AG04450 (cell line): ENCODE measurements at regions not wholly inside any gene's neighbourhood (a gene's known extent, or its start where the extent isn't known, plus 50 kb on each side); places are given as distances from the start of the nearest gene placed in this dataset.

Experiments used
- CTCF ChIA-PET: fragments of 300-600, 350-600 bp; formaldehyde crosslinking; extraction: SDS; loops from one replicate; lab custom pipeline; 2022; ENCODE audit warnings: antibody characterized with exemption, inconsistent platforms; lab: Charles Lee
- POLR2A ChIA-PET: fragments of 350-600 bp; formaldehyde crosslinking; extraction: SDS; loops from one replicate; lab custom pipeline; 2021; ENCODE audit warnings: antibody characterized with exemption, inconsistent platforms; lab: Yijun Ruan, JAX
- DNase-seq: peaks from one replicate; pipeline ENCODE4 v3.0.0-alpha.2; 2011; ENCODE audit warnings: low read depth, low spot score
- H3K27ac ChIP-seq: one replicate; pipeline ENCODE4 v1.5.1; 2012; ENCODE audit warnings: low read depth, low read length, control low read depth
- H3K27me3 ChIP-seq: one replicate; pipeline ENCODE4 v1.6.0; 2012; ENCODE audit warnings: low read length; ENCODE audit not compliant: control insufficient read depth, insufficient read depth
- H3K4me3 ChIP-seq: 2 replicates; pipeline ENCODE4 v1.5.1; 2011; ENCODE audit warnings: mild to moderate bottlenecking, low read depth, low read length, control low read depth
- H3K9me3 ChIP-seq: 2 replicates; pipeline ENCODE4 v1.5.1; 2012; ENCODE audit warnings: low read length; ENCODE audit not compliant: control insufficient read depth, insufficient read depth
- TF ChIP-seq, protein P1 (sequence below): IDR thresholded peaks from 2 replicates; pipeline ENCODE4 v1.5.1; 2011; ENCODE audit warnings: low read depth, low read length, control low read depth, inconsistent platforms

DNA sequence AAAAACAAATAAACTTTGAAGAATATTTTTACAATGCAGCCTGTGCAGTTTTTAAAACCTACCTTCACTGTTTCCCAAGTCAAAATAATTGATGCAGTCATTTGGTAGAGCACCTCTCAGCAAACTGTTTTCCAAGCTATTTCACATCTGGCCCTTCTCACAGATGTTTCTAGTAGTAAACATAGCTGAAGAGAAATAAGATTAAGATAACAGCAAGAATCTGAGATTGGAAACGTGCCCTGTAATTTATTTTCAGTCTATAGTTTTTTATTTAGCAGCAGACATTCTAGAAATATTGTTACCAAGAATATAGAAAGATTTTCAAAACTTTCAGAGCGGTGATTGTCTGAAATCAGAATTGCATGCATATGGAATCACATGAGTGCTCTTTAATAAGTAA, 440.2 kb downstream of the TRIB2 start:
- no peak overlapping the region for H3K27ac ChIP-seq
- POLR2A ChIA-PET: no interaction called here
- TF ChIP-seq, protein P1, sequence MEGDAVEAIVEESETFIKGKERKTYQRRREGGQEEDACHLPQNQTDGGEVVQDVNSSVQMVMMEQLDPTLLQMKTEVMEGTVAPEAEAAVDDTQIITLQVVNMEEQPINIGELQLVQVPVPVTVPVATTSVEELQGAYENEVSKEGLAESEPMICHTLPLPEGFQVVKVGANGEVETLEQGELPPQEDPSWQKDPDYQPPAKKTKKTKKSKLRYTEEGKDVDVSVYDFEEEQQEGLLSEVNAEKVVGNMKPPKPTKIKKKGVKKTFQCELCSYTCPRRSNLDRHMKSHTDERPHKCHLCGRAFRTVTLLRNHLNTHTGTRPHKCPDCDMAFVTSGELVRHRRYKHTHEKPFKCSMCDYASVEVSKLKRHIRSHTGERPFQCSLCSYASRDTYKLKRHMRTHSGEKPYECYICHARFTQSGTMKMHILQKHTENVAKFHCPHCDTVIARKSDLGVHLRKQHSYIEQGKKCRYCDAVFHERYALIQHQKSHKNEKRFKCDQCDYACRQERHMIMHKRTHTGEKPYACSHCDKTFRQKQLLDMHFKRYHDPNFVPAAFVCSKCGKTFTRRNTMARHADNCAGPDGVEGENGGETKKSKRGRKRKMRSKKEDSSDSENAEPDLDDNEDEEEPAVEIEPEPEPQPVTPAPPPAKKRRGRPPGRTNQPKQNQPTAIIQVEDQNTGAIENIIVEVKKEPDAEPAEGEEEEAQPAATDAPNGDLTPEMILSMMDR: no peak
- H3K27me3 ChIP-seq: no peaks in the 10 kb centered on the region
- CTCF ChIA-PET: no interaction called here
- H3K9me3 ChIP-seq: no peaks in the 10 kb centered on the region
- no peak for DNase-seq
- no peak overlapping the region for H3K4me3 ChIP-seq

DNA sequence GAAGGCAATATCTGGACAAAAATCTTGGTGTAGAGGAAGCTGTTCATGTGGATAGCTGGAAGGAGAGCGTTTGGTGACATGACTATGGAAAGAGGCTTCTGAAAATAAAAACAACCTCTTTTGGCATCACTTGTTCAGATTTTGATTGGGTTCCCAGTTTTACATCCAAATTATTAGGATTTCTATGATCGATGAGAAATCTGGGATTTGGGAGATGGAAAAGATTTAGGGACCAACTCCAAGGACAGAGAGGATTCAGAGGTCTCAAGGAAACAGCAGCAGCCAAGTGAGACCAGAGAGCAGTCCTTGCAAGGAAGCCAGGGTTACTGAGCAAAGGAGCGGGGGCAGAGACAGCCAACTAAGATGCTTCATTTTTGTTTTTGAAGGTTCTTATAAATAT, 441.7 kb downstream of the TRIB2 start:
- Histone ChIP-seq H3K27ac (no peak overlapping the region), H3K27me3 (no peaks in the 10 kb centered on the region), H3K9me3 (no peaks in the 10 kb centered on the region), H3K4me3 (no peak overlapping the region)
- CTCF ChIA-PET: no interaction called here
- TF ChIP-seq, protein P1: no peak
- POLR2A ChIA-PET: no interaction called here
- DNase-seq: no peak

DNA sequence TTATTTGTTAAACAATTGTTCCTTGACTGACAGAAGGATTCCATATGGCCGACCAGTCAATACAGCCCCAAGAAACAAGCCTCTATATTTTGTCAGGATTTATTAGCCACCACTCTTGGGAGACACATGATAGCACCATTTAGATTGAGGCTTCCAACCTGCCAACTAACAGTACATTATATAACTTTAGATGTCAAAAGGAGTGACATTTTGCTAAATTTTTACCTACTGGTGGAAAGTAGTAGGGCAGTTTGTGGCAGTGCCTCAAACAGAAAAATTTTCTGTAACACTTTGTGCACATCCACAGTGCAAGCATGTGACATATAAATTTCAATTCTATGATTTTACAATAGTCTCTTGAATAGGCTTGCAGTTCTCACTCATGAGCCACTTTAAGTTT, 464.0 kb downstream of the TRIB2 start:
- TF ChIP-seq, protein P1: no peak
- ChIA-PET CTCF (no interaction called here), POLR2A (no interaction called here)
- Histone ChIP-seq H3K27me3 (no peaks in the 10 kb centered on the region), H3K27ac (no peak overlapping the region), H3K4me3 (no peak overlapping the region), H3K9me3 (no peaks in the 10 kb centered on the region)
- DNase-seq: no peak

DNA sequence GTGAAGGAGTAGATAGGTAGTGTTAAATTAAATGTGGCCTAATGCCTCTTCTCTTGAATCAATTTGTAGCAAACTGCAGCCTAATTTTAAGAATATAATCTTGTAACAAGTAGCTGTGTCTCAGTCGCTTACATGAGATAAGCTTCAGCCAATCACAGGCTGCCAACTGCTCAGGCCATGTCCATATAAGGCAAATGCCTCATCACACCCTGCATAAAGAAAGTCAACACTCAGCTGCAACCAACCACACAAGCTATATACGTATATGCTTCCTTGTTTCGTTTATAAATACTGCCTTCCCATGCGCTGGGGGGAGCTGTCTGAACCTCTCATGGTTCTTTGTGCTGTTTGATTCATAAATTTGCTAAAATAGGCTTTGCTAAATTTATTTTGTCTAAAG, 476.3 kb downstream of the TRIB2 start:
- no peaks in the 10 kb centered on the region for H3K27me3 ChIP-seq
- no peak for DNase-seq
- TF ChIP-seq, protein P1: no peak
- CTCF ChIA-PET: no interaction called here
- no peak overlapping the region for H3K27ac ChIP-seq
- H3K4me3 ChIP-seq: no peak overlapping the region
- POLR2A ChIA-PET: no interaction called here
- H3K9me3 ChIP-seq: no peaks in the 10 kb centered on the region

DNA sequence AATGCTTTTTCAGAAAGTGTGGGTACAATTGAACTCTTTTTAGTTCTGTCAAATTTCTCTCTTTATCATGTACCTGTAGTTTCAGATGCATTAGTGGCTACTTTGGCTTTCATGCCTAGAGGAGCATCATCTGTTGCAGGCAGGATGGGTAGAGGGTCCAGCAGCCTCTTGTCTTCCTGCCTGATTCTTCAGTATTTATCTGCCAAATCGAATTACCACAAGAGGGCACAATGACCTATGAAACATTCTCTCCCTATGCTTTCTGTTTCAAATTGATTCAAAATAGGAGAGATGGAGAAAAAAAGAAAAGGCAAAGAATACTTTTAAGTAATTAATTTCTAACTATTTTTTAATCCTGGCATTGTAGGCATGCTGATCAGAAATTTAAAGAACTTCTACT, 477.2 kb downstream of the TRIB2 start:
- POLR2A ChIA-PET: no interaction called here
- TF ChIP-seq, protein P1: peak; percentile 46
- no peak for DNase-seq

More for the DNA sequence above, 477.2 kb downstream of the TRIB2 start:
- Histone ChIP-seq H3K27me3 (no peaks in the 10 kb centered on the region), H3K9me3 (no peaks in the 10 kb centered on the region), H3K4me3 (no peak overlapping the region), H3K27ac (no peak overlapping the region)
- CTCF ChIA-PET: no interaction called here
